Panc1 (cell line): ENCODE measurements at regions not wholly inside any gene's neighbourhood (a gene's known extent, or its start where the extent isn't known, plus 50 kb on each side); places are given as distances from the start of the nearest gene placed in this dataset.

Experiments
- CTCF ChIP-seq: fragments of 450-650 bp; IDR thresholded peaks from 2 replicates; pipeline ENCODE4 v1.5.1; 2017; ENCODE audit warnings: mild to moderate bottlenecking
- POLR2AphosphoS5 ChIP-seq: IDR thresholded peaks from 2 replicates; pipeline ENCODE4 v1.6.1; 2012; ENCODE audit warnings: mild to moderate bottlenecking, low read depth, low read length, moderate library complexity
- REST ChIP-seq, 2 experiments: IDR thresholded peaks; 2 replicates each; pipeline ENCODE4 v1.6.1; 2011 to 2012; ENCODE audit warnings: low read depth in 2 of 2, control low read depth in 1 of 2, low read length in 1 of 2, mild to moderate bottlenecking in 1 of 2, moderate library complexity in 1 of 2; ENCODE audit not compliant: insufficient read depth in 1 of 2
- SIN3A ChIP-seq: IDR thresholded peaks from 2 replicates; pipeline ENCODE4 v1.6.1; 2012; ENCODE audit warnings: low read depth, mild to moderate bottlenecking, low read length, moderate library complexity, borderline replicate concordance; ENCODE audit not compliant: insufficient read depth
- TCF7L2 ChIP-seq: IDR thresholded peaks from 2 replicates; pipeline ENCODE4 v1.6.1; 2011; ENCODE audit warnings: mild to moderate bottlenecking, low read depth, low read length, inconsistent platforms

- TF ChIP-seq SIN3A: no peak
- TF ChIP-seq CTCF: no peak
- TF ChIP-seq POLR2AphosphoS5: no peak
- no peak for TF ChIP-seq REST (IDR thresholded peaks at IDR 0.05; ENCODE audit: insufficient read depth in 1 of 2, low read depth in 2 of 2, low read length in 1 of 2)
- no peak for TF ChIP-seq TCF7L2
These were observed 76.7 kb upstream of the CAPRIN1 start for GRCh38 chr11:33974804-33975203.
